HG02571 (cell line): ENCODE measurements at regions not wholly inside any gene's neighbourhood (a gene's known extent, or its start where the extent isn't known, plus 50 kb on each side); places are given as distances from the start of the nearest gene placed in this dataset.

Source experiments
- ATAC-seq: cut with Tn5 transposase; IDR thresholded peaks from one replicate; pipeline ENCODE4 v1.9.1; 2021; ENCODE audit warnings: mild to moderate bottlenecking, moderate library complexity; ENCODE audit not compliant: unreplicated experiment

- no peak for ATAC-seq
These were observed 200.6 kb upstream of the MEX3C start for GRCh38 chr18:51398104-51398503.

GRCh38 chr18:51399491-51400122 is 202.1 kb upstream of the MEX3C start:
- ATAC-seq = no peak

GRCh38 chr18:51400721-51401120 is 203.2 kb upstream of the MEX3C start:
- no peak for ATAC-seq

- ATAC-seq = no peak
These were observed 204.4 kb upstream of the MEX3C start for GRCh38 chr18:51401912-51402311.

- ATAC-seq = no peak
These were observed 207.1 kb upstream of the MEX3C start for GRCh38 chr18:51404620-51405019.

GRCh38 chr18:51405683-51406477 is 208.4 kb upstream of the MEX3C start:
- ATAC-seq = no peak

- no peak for ATAC-seq
These were observed 220.4 kb upstream of the MEX3C start for GRCh38 chr18:51417643-51418483.

GRCh38 chr18:51425475-51425874 is 228.0 kb upstream of the MEX3C start:
- ATAC-seq = peak; percentile 82

GRCh38 chr18:51425889-51426288 is 228.4 kb upstream of the MEX3C start:
- ATAC-seq = peak; percentile 45

- no peak for ATAC-seq
These were observed 229.5 kb upstream of the MEX3C start for GRCh38 chr18:51426996-51427395.

GRCh38 chr18:51429644-51430043 is 232.2 kb upstream of the MEX3C start:
- ATAC-seq = no peak

- no peak for ATAC-seq
These were observed 233.1 kb upstream of the MEX3C start for GRCh38 chr18:51430538-51430937.

- ATAC-seq = no peak
These were observed 235.8 kb upstream of the MEX3C start for GRCh38 chr18:51433296-51433695.

GRCh38 chr18:51433881-51434280 is 236.4 kb upstream of the MEX3C start:
- no peak for ATAC-seq

- no peak for ATAC-seq
These were observed 240.1 kb upstream of the MEX3C start for GRCh38 chr18:51437280-51438271.

GRCh38 chr18:51438797-51439350 is 241.4 kb upstream of the MEX3C start:
- ATAC-seq = no peak

GRCh38 chr18:51442012-51442411 is 244.5 kb upstream of the MEX3C start:
- ATAC-seq = no peak

- no peak for ATAC-seq
These were observed 249.2 kb upstream of the MEX3C start for GRCh38 chr18:51446571-51447210.
